Urinary bladder (tissue), 3 donors: ENCODE measurements at regions not wholly inside any gene's neighbourhood (a gene's known extent, or its start where the extent isn't known, plus 50 kb on each side); places are given as distances from the start of the nearest gene placed in this dataset.
A peak's percentile ranks its signal among the peaks of the same experiment; 100 is the strongest.
"Not testable (repeated sequence)": the region's sequence is repeated elsewhere in the genome, so short reads cannot be mapped to it uniquely, and the experiment has no call there.

Experiments used
- DNase-seq: peaks from one replicate; pipeline ENCODE4 v3.0.0-alpha.2; 2015; ENCODE audit errors: extremely low spot score
- H3K27ac ChIP-seq: one replicate; pipeline ENCODE4 v1.5.1; 2013; ENCODE audit warnings: low read depth, mild to moderate bottlenecking, moderate library complexity
- H3K36me3 ChIP-seq: one replicate; pipeline ENCODE4 v1.6.1; 2013; ENCODE audit warnings: mild to moderate bottlenecking, moderate library complexity; ENCODE audit not compliant: insufficient read depth
- H3K4me1 ChIP-seq: one replicate; pipeline ENCODE4 v1.6.1; 2013; ENCODE audit warnings: mild to moderate bottlenecking, moderate library complexity; ENCODE audit not compliant: insufficient read depth
- H3K4me3 ChIP-seq: one replicate; pipeline ENCODE4 v1.5.1; 2013; ENCODE audit warnings: low read depth, low read length
- WGBS: extraction: QIAGEN DNeasy Blood & Tissue Kit; methylation state at CpG from one replicate; pipeline ENCODE4 v1.1.7; 2013; 5-methylcytosine and 5-hydroxymethylcytosine counted together
- donor health status: healthy with polysubstance abuse.
- donor health status: healthy.

GRCh38 chr4:15332377-15332776 lies 95.5 kb upstream of the C1QTNF7 start:
- 42% methylated on average over 4 of the region's 4 CpGs for WGBS
- Histone ChIP-seq H3K4me3 (peak overlapping the region; percentile 3), H3K36me3 (no peaks in the 10 kb centered on the region), H3K4me1 (no peaks in the 10 kb centered on the region), H3K27ac (no peak overlapping the region)
- DNase-seq: no peak

GRCh38 chr4:15333692-15334633 lies 93.9 kb upstream of the C1QTNF7 start:
- Histone ChIP-seq H3K4me3 (no peak overlapping the region), H3K36me3 (no peaks in the 10 kb centered on the region), H3K27ac (no peak overlapping the region), H3K4me1 (no peaks in the 10 kb centered on the region)
- no peak for DNase-seq
- WGBS: 61% methylated on average over 3 of the region's 3 CpGs

GRCh38 chr4:15336410-15337167 lies 91.2 kb upstream of the C1QTNF7 start:
- H3K36me3 ChIP-seq: no peaks in the 10 kb centered on the region
- WGBS: 79% methylated on average over 8 of the region's 8 CpGs
- no peaks in the 10 kb centered on the region for H3K4me1 ChIP-seq
- H3K27ac ChIP-seq: no peak overlapping the region
- no peak overlapping the region for H3K4me3 ChIP-seq
- no peak for DNase-seq

GRCh38 chr4:15337168-15337657 lies 90.6 kb upstream of the C1QTNF7 start:
- H3K36me3 ChIP-seq, DNase-seq, H3K4me1 ChIP-seq, H3K4me3 ChIP-seq: not testable (repeated sequence)
- H3K27ac ChIP-seq: peak overlapping the region; percentile 41
- 77% methylated on average over 2 of the region's 2 CpGs for WGBS

GRCh38 chr4:15339737-15340136 lies 88.1 kb upstream of the C1QTNF7 start:
- WGBS: 27% methylated on average over 5 of the region's 5 CpGs
- peak overlapping the region; percentile 65 for H3K27ac ChIP-seq
- peak overlapping the region; percentile 49 for H3K4me3 ChIP-seq
- DNase-seq: no peak
- no peaks in the 10 kb centered on the region for H3K36me3 ChIP-seq
- H3K4me1 ChIP-seq: no peaks in the 10 kb centered on the region

- DNase-seq: no peak
- Histone ChIP-seq H3K36me3 (no peaks in the 10 kb centered on the region), H3K4me3 (peak overlapping the region; percentile 49), H3K4me1 (no peaks in the 10 kb centered on the region), H3K27ac (peak overlapping the region; percentile 65)
- 20% methylated on average over 4 of the region's 4 CpGs for WGBS
Observed at GRCh38 chr4:15340332-15340731, 87.5 kb upstream of the C1QTNF7 start.

GRCh38 chr4:15340902-15341732 lies 86.7 kb upstream of the C1QTNF7 start:
- Histone ChIP-seq H3K4me1 (no peaks in the 10 kb centered on the region), H3K36me3 (no peaks in the 10 kb centered on the region), H3K4me3 (peak overlapping the region; percentile 49), H3K27ac (peak overlapping the region; percentile 84)
- DNase-seq: no peak
- WGBS: 42% methylated on average over 13 of the region's 13 CpGs

GRCh38 chr4:15341733-15342300 lies 86.0 kb upstream of the C1QTNF7 start:
- Histone ChIP-seq H3K4me3 (peak overlapping the region; percentile 49), H3K27ac (peak overlapping the region; percentile 84), H3K4me1 (no peaks in the 10 kb centered on the region), H3K36me3 (no peaks in the 10 kb centered on the region)
- WGBS: 66% methylated on average over 21 of the region's 21 CpGs
- no peak for DNase-seq

- 84% methylated on average over 4 of the region's 4 CpGs for WGBS
- no peaks in the 10 kb centered on the region for H3K4me1 ChIP-seq
Observed at GRCh38 chr4:15343000-15343399, 84.8 kb upstream of the C1QTNF7 start.

GRCh38 chr4:15343581-15343980 lies 84.3 kb upstream of the C1QTNF7 start:
- no peaks in the 10 kb centered on the region for H3K4me1 ChIP-seq
- DNase-seq: no peak
- H3K27ac ChIP-seq: no peak overlapping the region
- 20% methylated on average over 2 of the region's 2 CpGs for WGBS
- no peak overlapping the region for H3K4me3 ChIP-seq
- H3K36me3 ChIP-seq: no peaks in the 10 kb centered on the region

More at GRCh38 chr4:15343000-15343399, 84.8 kb upstream of the C1QTNF7 start:
- Histone ChIP-seq H3K36me3 (no peaks in the 10 kb centered on the region), H3K27ac (no peak overlapping the region), H3K4me3 (no peak overlapping the region)
- DNase-seq: no peak

GRCh38 chr4:15344041-15344440 lies 83.8 kb upstream of the C1QTNF7 start:
- WGBS: 24% methylated on average over 2 of the region's 2 CpGs
- H3K4me3 ChIP-seq: no peak overlapping the region
- no peak for DNase-seq
- H3K27ac ChIP-seq: no peak overlapping the region
- no peaks in the 10 kb centered on the region for H3K36me3 ChIP-seq
- no peaks in the 10 kb centered on the region for H3K4me1 ChIP-seq

- Histone ChIP-seq H3K4me1 (no peaks in the 10 kb centered on the region), H3K4me3 (no peak overlapping the region), H3K27ac (no peak overlapping the region), H3K36me3 (no peaks in the 10 kb centered on the region)
- 53% methylated on average over 3 of the region's 3 CpGs for WGBS
- DNase-seq: no peak
Observed at GRCh38 chr4:15345134-15345533, 82.7 kb upstream of the C1QTNF7 start.

- 21% methylated on average over 1 of the region's 1 CpG for WGBS
- H3K4me1 ChIP-seq: no peaks in the 10 kb centered on the region
- no peak overlapping the region for H3K27ac ChIP-seq
- DNase-seq: no peak
- no peaks in the 10 kb centered on the region for H3K36me3 ChIP-seq
- no peak overlapping the region for H3K4me3 ChIP-seq
Observed at GRCh38 chr4:15348236-15348635, 79.6 kb upstream of the C1QTNF7 start.
